HFFc6 (cell line): ENCODE measurements at regions not wholly inside any gene's neighbourhood (a gene's known extent, or its start where the extent isn't known, plus 50 kb on each side); places are given as distances from the start of the nearest gene placed in this dataset.

Source experiments
- DNase-seq: peaks from one replicate; pipeline ENCODE4 v3.0.0-alpha.2; 2018
- H3K27ac Mint-ChIP-seq: 2 replicates; pipeline ENCODE4 v1.8.0; 2020; ENCODE audit warnings: mild to moderate bottlenecking, mixed read lengths
- H3K27me3 Mint-ChIP-seq: 2 replicates; pipeline ENCODE4 v1.8.0; 2021; ENCODE audit warnings: mild to moderate bottlenecking, moderate library complexity, mixed read lengths; ENCODE audit not compliant: insufficient read depth
- H3K36me3 Mint-ChIP-seq: 2 replicates; pipeline ENCODE4 v1.8.0; 2021; ENCODE audit warnings: low read depth, mixed read lengths
- H3K4me1 Mint-ChIP-seq: 2 replicates; pipeline ENCODE4 v1.8.0; 2020; ENCODE audit warnings: low read depth, mixed read lengths
- H3K4me3 Mint-ChIP-seq: 2 replicates; pipeline ENCODE4 v1.8.0; 2020; ENCODE audit warnings: mild to moderate bottlenecking, moderate library complexity, mixed read lengths
- H3K9me3 Mint-ChIP-seq: 2 replicates; pipeline ENCODE4 v1.8.0; 2020; ENCODE audit warnings: mild to moderate bottlenecking, mixed read lengths
- TF ChIP-seq, protein P1 (sequence below): fragments of 200-600 bp; sonication (generic); IDR thresholded peaks from 2 replicates; pipeline ENCODE4 v1.5.0; 2021; ENCODE audit warnings: antibody characterized with exemption, mild to moderate bottlenecking

DNA sequence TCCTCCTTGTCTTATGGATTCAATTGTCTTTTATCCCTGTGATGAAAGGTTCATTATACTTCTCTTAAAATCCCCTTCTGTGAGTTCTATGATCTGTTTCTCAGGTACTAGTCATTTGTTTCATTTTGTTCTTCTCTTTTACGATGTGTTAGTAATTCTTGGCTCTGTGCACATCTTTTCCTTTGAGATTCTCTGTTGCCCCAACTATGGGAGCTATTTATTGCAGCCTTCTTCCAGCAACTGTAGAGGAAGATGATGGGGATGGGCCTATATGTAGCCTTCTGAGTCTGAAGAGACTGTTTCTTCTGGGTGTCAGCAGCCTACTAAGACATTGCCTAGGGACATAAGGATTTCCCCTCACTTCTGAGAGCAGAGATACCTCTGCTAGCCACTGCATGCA lies 50.4 kb upstream of the TRERF1 start:
- Mint-ChIP-seq H3K4me1 (peaks cover 26% of the 10 kb centered on the region), H3K36me3 (peaks cover 10% of the 10 kb centered on the region; the same call in 1 of the 2 replicates), H3K27me3 (peaks cover 6% of the 10 kb centered on the region; the same call in 1 of the 2 replicates), H3K4me3 (no peak overlapping the region), H3K9me3 (peaks cover 1% of the 10 kb centered on the region; the same call in 1 of the 2 replicates), H3K27ac (no peak overlapping the region)
- DNase-seq, result no peak
- TF ChIP-seq, protein P1, sequence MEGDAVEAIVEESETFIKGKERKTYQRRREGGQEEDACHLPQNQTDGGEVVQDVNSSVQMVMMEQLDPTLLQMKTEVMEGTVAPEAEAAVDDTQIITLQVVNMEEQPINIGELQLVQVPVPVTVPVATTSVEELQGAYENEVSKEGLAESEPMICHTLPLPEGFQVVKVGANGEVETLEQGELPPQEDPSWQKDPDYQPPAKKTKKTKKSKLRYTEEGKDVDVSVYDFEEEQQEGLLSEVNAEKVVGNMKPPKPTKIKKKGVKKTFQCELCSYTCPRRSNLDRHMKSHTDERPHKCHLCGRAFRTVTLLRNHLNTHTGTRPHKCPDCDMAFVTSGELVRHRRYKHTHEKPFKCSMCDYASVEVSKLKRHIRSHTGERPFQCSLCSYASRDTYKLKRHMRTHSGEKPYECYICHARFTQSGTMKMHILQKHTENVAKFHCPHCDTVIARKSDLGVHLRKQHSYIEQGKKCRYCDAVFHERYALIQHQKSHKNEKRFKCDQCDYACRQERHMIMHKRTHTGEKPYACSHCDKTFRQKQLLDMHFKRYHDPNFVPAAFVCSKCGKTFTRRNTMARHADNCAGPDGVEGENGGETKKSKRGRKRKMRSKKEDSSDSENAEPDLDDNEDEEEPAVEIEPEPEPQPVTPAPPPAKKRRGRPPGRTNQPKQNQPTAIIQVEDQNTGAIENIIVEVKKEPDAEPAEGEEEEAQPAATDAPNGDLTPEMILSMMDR, result no peak
